ENCODE measurements at regions not wholly inside any gene's neighbourhood (a gene's known extent, or its start where the extent isn't known, plus 50 kb on each side); places are given as distances from the start of the nearest gene placed in this dataset.
"Not testable (repeated sequence)": the region's sequence is repeated elsewhere in the genome, so short reads cannot be mapped to it uniquely, and the experiment has no call there.

- H3K4me1 ChIP-seq (ENCODE audit: control insufficient read depth, low read depth, low read length) = no peaks in the 10 kb centered on the region
- H3K27me3 ChIP-seq (ENCODE audit: control insufficient read depth, insufficient read depth, low read length) = no peaks in the 10 kb centered on the region
- no peaks in the 10 kb centered on the region for H3K36me3 ChIP-seq (ENCODE audit: control insufficient read depth, low read depth, low read length)
- no peak overlapping the region for H3K9ac ChIP-seq (ENCODE audit: low read length)
- H3K4me3 ChIP-seq (ENCODE audit: low read length) = no peak overlapping the region
- H3K9me3 ChIP-seq (ENCODE audit: control insufficient read depth, low read depth, low read length) = no peaks in the 10 kb centered on the region
- H3K27ac ChIP-seq (ENCODE audit: low read length) = no peak overlapping the region
These were observed 801.9 kb downstream of the ANKRD7 start for GRCh38 chr7:119026391-119026790.

- Histone ChIP-seq H3K9ac (ENCODE audit: low read length) (no peak overlapping the region), H3K27me3 (ENCODE audit: control insufficient read depth, insufficient read depth, low read length) (no peaks in the 10 kb centered on the region), H3K36me3 (ENCODE audit: control insufficient read depth, low read depth, low read length) (no peaks in the 10 kb centered on the region), H3K9me3 (ENCODE audit: control insufficient read depth, low read depth, low read length) (no peaks in the 10 kb centered on the region), H3K4me3 (ENCODE audit: low read length) (no peak overlapping the region), H3K27ac (ENCODE audit: low read length) (no peak overlapping the region), H3K4me1 (ENCODE audit: control insufficient read depth, low read depth, low read length) (no peaks in the 10 kb centered on the region)
These were observed 804.2 kb downstream of the ANKRD7 start for GRCh38 chr7:119028736-119029135.

GRCh38 chr7:119032136-119032535 is 807.6 kb downstream of the ANKRD7 start:
- H3K4me3 ChIP-seq (ENCODE audit: low read length); H3K36me3 ChIP-seq (ENCODE audit: control insufficient read depth, low read depth, low read length); H3K9ac ChIP-seq (ENCODE audit: low read length); H3K27ac ChIP-seq (ENCODE audit: low read length); H3K9me3 ChIP-seq (ENCODE audit: control insufficient read depth, low read depth, low read length); H3K4me1 ChIP-seq (ENCODE audit: control insufficient read depth, low read depth, low read length); H3K27me3 ChIP-seq (ENCODE audit: control insufficient read depth, insufficient read depth, low read length): not testable (repeated sequence)

GRCh38 chr7:119033641-119034040 is 809.1 kb downstream of the ANKRD7 start:
- Histone ChIP-seq H3K27ac (ENCODE audit: low read length) (no peak overlapping the region), H3K4me3 (ENCODE audit: low read length) (no peak overlapping the region), H3K9ac (ENCODE audit: low read length) (no peak overlapping the region)

GRCh38 chr7:119037941-119038340 is 813.4 kb downstream of the ANKRD7 start:
- H3K9ac ChIP-seq (ENCODE audit: low read length) = no peak overlapping the region
- H3K36me3 ChIP-seq (ENCODE audit: control insufficient read depth, low read depth, low read length) = no peaks in the 10 kb centered on the region
- no peak overlapping the region for H3K27ac ChIP-seq (ENCODE audit: low read length)
- no peaks in the 10 kb centered on the region for H3K4me1 ChIP-seq (ENCODE audit: control insufficient read depth, low read depth, low read length)
- no peaks in the 10 kb centered on the region for H3K27me3 ChIP-seq (ENCODE audit: control insufficient read depth, insufficient read depth, low read length)
- no peaks in the 10 kb centered on the region for H3K9me3 ChIP-seq (ENCODE audit: control insufficient read depth, low read depth, low read length)
- no peak overlapping the region for H3K4me3 ChIP-seq (ENCODE audit: low read length)

More at GRCh38 chr7:119033641-119034040, 809.1 kb downstream of the ANKRD7 start:
- no peaks in the 10 kb centered on the region for H3K4me1 ChIP-seq (ENCODE audit: control insufficient read depth, low read depth, low read length)
- H3K9me3 ChIP-seq (ENCODE audit: control insufficient read depth, low read depth, low read length) = no peaks in the 10 kb centered on the region
- H3K36me3 ChIP-seq (ENCODE audit: control insufficient read depth, low read depth, low read length) = no peaks in the 10 kb centered on the region
- H3K27me3 ChIP-seq (ENCODE audit: control insufficient read depth, insufficient read depth, low read length) = no peaks in the 10 kb centered on the region

- Histone ChIP-seq H3K9me3 (ENCODE audit: control insufficient read depth, low read depth, low read length) (no peaks in the 10 kb centered on the region), H3K36me3 (ENCODE audit: control insufficient read depth, low read depth, low read length) (no peaks in the 10 kb centered on the region), H3K4me3 (ENCODE audit: low read length) (no peak overlapping the region), H3K9ac (ENCODE audit: low read length) (no peak overlapping the region), H3K27ac (ENCODE audit: low read length) (no peak overlapping the region), H3K27me3 (ENCODE audit: control insufficient read depth, insufficient read depth, low read length) (no peaks in the 10 kb centered on the region), H3K4me1 (ENCODE audit: control insufficient read depth, low read depth, low read length) (no peaks in the 10 kb centered on the region)
These were observed 821.6 kb downstream of the ANKRD7 start for GRCh38 chr7:119046068-119046467.

GRCh38 chr7:119065966-119066365 is 841.5 kb downstream of the ANKRD7 start:
- Histone ChIP-seq H3K9me3 (ENCODE audit: control insufficient read depth, low read depth, low read length) (no peaks in the 10 kb centered on the region), H3K4me1 (ENCODE audit: control insufficient read depth, low read depth, low read length) (no peaks in the 10 kb centered on the region), H3K27me3 (ENCODE audit: control insufficient read depth, insufficient read depth, low read length) (no peaks in the 10 kb centered on the region), H3K4me3 (ENCODE audit: low read length) (no peak overlapping the region), H3K27ac (ENCODE audit: low read length) (no peak overlapping the region), H3K36me3 (ENCODE audit: control insufficient read depth, low read depth, low read length) (no peaks in the 10 kb centered on the region), H3K9ac (ENCODE audit: low read length) (no peak overlapping the region)

- H3K4me1 ChIP-seq (ENCODE audit: control insufficient read depth, low read depth, low read length) = peaks cover 3% of the 10 kb centered on the region
- H3K4me3 ChIP-seq (ENCODE audit: low read length) = no peak overlapping the region
- no peaks in the 10 kb centered on the region for H3K36me3 ChIP-seq (ENCODE audit: control insufficient read depth, low read depth, low read length)
- H3K9ac ChIP-seq (ENCODE audit: low read length) = no peak overlapping the region
- peaks cover 3% of the 10 kb centered on the region for H3K9me3 ChIP-seq (ENCODE audit: control insufficient read depth, low read depth, low read length)
- no peaks in the 10 kb centered on the region for H3K27me3 ChIP-seq (ENCODE audit: control insufficient read depth, insufficient read depth, low read length)
- no peak overlapping the region for H3K27ac ChIP-seq (ENCODE audit: low read length)
These were observed 861.5 kb downstream of the ANKRD7 start for GRCh38 chr7:119086026-119086425.

GRCh38 chr7:119090851-119091250 is 866.3 kb downstream of the ANKRD7 start:
- no peaks in the 10 kb centered on the region for H3K4me1 ChIP-seq (ENCODE audit: control insufficient read depth, low read depth, low read length)
- no peaks in the 10 kb centered on the region for H3K27me3 ChIP-seq (ENCODE audit: control insufficient read depth, insufficient read depth, low read length)
- H3K9me3 ChIP-seq (ENCODE audit: control insufficient read depth, low read depth, low read length) = peaks cover 2% of the 10 kb centered on the region
- H3K9ac ChIP-seq (ENCODE audit: low read length) = no peak overlapping the region
- H3K27ac ChIP-seq (ENCODE audit: low read length) = no peak overlapping the region
- H3K36me3 ChIP-seq (ENCODE audit: control insufficient read depth, low read depth, low read length) = no peaks in the 10 kb centered on the region
- no peak overlapping the region for H3K4me3 ChIP-seq (ENCODE audit: low read length)

- Histone ChIP-seq H3K36me3 (ENCODE audit: control insufficient read depth, low read depth, low read length) (no peaks in the 10 kb centered on the region), H3K9ac (ENCODE audit: low read length) (no peak overlapping the region), H3K27ac (ENCODE audit: low read length) (no peak overlapping the region), H3K9me3 (ENCODE audit: control insufficient read depth, low read depth, low read length) (peaks cover 3% of the 10 kb centered on the region), H3K4me1 (ENCODE audit: control insufficient read depth, low read depth, low read length) (peaks cover 13% of the 10 kb centered on the region), H3K4me3 (ENCODE audit: low read length) (no peak overlapping the region), H3K27me3 (ENCODE audit: control insufficient read depth, insufficient read depth, low read length) (no peaks in the 10 kb centered on the region)
These were observed 872.2 kb downstream of the ANKRD7 start for GRCh38 chr7:119096683-119097082.

- H3K9ac ChIP-seq (ENCODE audit: low read length); H3K27me3 ChIP-seq (ENCODE audit: control insufficient read depth, insufficient read depth, low read length); H3K36me3 ChIP-seq (ENCODE audit: control insufficient read depth, low read depth, low read length); H3K9me3 ChIP-seq (ENCODE audit: control insufficient read depth, low read depth, low read length): not testable (repeated sequence)
- Histone ChIP-seq H3K27ac (ENCODE audit: low read length) (peak overlapping the region; percentile 25), H3K4me3 (ENCODE audit: low read length) (peak overlapping the region; percentile 15), H3K4me1 (ENCODE audit: control insufficient read depth, low read depth, low read length) (peaks cover 14% of the 10 kb centered on the region)
These were observed 876.2 kb downstream of the ANKRD7 start for GRCh38 chr7:119100611-119101258.

- H3K27ac ChIP-seq (ENCODE audit: low read length) = no peak overlapping the region
- H3K9me3 ChIP-seq (ENCODE audit: control insufficient read depth, low read depth, low read length) = no peaks in the 10 kb centered on the region
- no peaks in the 10 kb centered on the region for H3K36me3 ChIP-seq (ENCODE audit: control insufficient read depth, low read depth, low read length)
- H3K27me3 ChIP-seq (ENCODE audit: control insufficient read depth, insufficient read depth, low read length) = no peaks in the 10 kb centered on the region
- no peak overlapping the region for H3K9ac ChIP-seq (ENCODE audit: low read length)
- peaks cover 14% of the 10 kb centered on the region for H3K4me1 ChIP-seq (ENCODE audit: control insufficient read depth, low read depth, low read length)
- no peak overlapping the region for H3K4me3 ChIP-seq (ENCODE audit: low read length)
These were observed 877.8 kb downstream of the ANKRD7 start for GRCh38 chr7:119102291-119102690.

Measured in iPS-18a (cell line).